BJ (cell line): ENCODE measurements at regions not wholly inside any gene's neighbourhood (a gene's known extent, or its start where the extent isn't known, plus 50 kb on each side); places are given as distances from the start of the nearest gene placed in this dataset.
A peak's percentile ranks its signal among the peaks of the same experiment; 100 is the strongest.

ENCODE experiments used
- CTCF ChIA-PET: fragments of 350-600 bp; formaldehyde crosslinking; extraction: SDS; loops from one replicate; lab custom pipeline; 2021; ENCODE audit warnings: antibody characterized with exemption, inconsistent platforms; lab: Yijun Ruan, JAX
- POLR2A ChIA-PET: fragments of 300-600 bp; sonication (Branson Sonifier 250); formaldehyde crosslinking; extraction: SDS; loops from one replicate; lab custom pipeline; 2021; ENCODE audit warnings: antibody characterized with exemption; lab: Charles Lee
- DNase-seq: peaks from one replicate; pipeline ENCODE4 v3.0.0-alpha.2; 2011; ENCODE audit warnings: low read depth
- H3K27me3 ChIP-seq: 2 replicates; pipeline ENCODE4 v1.6.0; 2011; ENCODE audit warnings: low read length; ENCODE audit not compliant: control insufficient read depth, insufficient read depth
- H3K36me3 ChIP-seq: 2 replicates; pipeline ENCODE4 v1.5.1; 2011; ENCODE audit warnings: low read length; ENCODE audit not compliant: control insufficient read depth, insufficient read depth
- H3K4me3 ChIP-seq: 2 replicates; pipeline ENCODE4 v1.5.1; 2011; ENCODE audit warnings: low read depth, mild to moderate bottlenecking, control low read depth, low read length
- TF ChIP-seq, protein P1 (sequence below): IDR thresholded peaks from 2 replicates; pipeline ENCODE4 v1.5.1; 2011; ENCODE audit warnings: low read depth, mild to moderate bottlenecking, control low read depth, inconsistent platforms, low read length, moderate library complexity; ENCODE audit not compliant: insufficient read depth

DNA sequence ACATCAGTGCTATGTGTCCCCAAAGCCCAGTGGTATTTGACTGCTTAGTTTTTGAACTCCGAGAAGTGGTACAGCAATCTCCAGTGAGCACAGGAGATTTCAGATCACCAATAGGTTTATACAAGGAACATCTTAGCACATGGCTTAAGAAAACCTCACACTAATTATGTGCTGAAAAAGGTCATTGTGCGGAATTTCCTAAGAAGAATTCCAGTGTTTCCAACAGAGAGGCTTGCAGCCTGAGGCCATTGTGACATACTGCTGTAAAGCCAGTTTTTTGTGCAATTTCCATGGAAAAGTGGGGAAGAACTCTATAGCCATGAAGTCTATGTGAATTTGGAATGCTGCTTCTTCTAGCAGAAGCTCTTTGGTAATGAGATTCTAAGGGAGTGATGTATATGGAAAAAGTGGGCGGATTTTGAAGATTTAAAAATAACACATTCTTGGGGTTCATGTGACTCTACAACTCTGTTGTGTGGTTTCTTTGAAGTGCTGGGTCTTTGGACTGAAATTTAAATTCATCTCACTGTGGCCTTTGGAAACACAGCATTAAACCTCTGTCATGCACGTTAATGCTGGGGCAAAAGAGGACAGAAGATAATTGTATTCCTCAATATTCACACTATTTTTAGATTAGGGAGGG lies 110.5 kb upstream of the CD180 start:
- Histone ChIP-seq H3K27me3 (no peaks in the 10 kb centered on the region), H3K36me3 (no peaks in the 10 kb centered on the region), H3K4me3 (no peak overlapping the region)
- POLR2A ChIA-PET, result no interaction called here
- DNase-seq, result peak; percentile 42
- TF ChIP-seq, protein P1, sequence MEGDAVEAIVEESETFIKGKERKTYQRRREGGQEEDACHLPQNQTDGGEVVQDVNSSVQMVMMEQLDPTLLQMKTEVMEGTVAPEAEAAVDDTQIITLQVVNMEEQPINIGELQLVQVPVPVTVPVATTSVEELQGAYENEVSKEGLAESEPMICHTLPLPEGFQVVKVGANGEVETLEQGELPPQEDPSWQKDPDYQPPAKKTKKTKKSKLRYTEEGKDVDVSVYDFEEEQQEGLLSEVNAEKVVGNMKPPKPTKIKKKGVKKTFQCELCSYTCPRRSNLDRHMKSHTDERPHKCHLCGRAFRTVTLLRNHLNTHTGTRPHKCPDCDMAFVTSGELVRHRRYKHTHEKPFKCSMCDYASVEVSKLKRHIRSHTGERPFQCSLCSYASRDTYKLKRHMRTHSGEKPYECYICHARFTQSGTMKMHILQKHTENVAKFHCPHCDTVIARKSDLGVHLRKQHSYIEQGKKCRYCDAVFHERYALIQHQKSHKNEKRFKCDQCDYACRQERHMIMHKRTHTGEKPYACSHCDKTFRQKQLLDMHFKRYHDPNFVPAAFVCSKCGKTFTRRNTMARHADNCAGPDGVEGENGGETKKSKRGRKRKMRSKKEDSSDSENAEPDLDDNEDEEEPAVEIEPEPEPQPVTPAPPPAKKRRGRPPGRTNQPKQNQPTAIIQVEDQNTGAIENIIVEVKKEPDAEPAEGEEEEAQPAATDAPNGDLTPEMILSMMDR, result no peak
- CTCF ChIA-PET, result interaction anchor here (0.7 kb wide), 1 partner anchor 15 kb away, joined by 4 read pairs; no protein-coding TSS in a partner anchor

DNA sequence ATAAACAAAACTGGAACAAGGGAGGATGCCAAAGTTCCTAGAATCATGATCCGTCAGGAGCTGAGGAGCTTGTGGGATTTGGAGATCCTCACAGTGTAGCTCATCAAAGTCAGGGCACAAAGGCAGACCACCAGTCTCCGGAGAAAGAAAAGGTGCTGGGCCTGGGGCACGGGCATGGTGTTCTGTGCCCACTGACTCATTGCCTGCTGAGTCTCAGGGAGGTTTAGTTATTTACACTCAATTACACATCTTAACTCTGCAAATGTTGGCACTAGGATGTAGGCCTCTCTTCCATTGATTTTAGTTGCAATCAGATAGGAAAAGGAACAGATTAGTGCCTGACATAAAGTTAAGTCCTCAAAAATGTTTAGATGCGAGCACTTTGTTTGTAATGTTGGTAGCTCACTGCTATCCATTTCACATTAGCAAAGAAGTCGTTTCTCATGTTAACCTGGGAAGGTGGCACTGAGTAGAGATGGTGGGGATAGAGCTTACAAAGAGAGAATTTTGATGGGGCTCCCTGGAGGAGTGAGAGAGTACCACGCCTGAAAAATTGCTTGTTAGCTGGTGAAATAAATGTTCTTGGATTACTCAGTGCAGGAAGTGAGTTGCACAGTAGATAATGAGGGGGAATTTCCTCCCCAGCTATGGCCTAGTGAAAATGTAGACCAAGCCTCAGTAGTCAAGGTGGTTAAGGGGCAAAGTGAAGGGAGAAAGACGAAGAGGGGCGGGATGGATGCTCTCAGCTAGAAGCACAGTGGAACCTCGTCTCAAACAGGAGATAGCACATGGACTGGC lies 109.5 kb upstream of the CD180 start:
- Histone ChIP-seq H3K27me3 (no peaks in the 10 kb centered on the region), H3K36me3 (no peaks in the 10 kb centered on the region), H3K4me3 (no peak overlapping the region)
- TF ChIP-seq, protein P1, result no peak
- ChIA-PET POLR2A (no interaction called here), CTCF (interaction anchor here (1.0 kb wide), 2 partner anchors 19 to 946 kb away, joined by 3 read pairs; no protein-coding TSS in a partner anchor)
- DNase-seq, result no peak

DNA sequence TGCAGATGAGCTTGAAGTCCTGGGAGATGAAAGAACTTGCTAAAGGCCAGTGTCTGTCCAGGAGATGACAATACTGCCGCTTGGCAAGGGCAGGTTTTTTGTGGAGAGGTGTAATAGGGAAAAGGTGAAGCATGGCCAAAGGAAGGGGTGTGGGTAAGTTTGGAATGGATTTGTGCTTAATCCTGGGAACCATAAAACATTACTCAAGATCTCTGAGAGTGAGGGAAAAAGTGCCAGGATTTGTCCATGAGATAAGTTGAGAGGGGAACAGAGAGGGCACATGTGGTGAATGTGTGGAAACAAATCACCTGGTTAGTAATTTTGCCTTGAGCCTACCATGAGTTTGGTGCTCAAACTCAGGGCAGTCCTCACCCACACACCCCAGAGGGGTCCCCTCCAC lies 108.8 kb upstream of the CD180 start:
- ChIA-PET POLR2A (interaction anchor here (0.6 kb wide), 1 partner anchor 1179 kb away, joined by 3 read pairs; no protein-coding TSS in a partner anchor), CTCF (interaction anchor here (1.0 to 1.3 kb wide), 5 partner anchors 13 to 947 kb away, joined by 3 to 5 read pairs (median 3); no protein-coding TSS in a partner anchor)
- TF ChIP-seq, protein P1, result no peak
- Histone ChIP-seq H3K36me3 (no peaks in the 10 kb centered on the region), H3K4me3 (no peak overlapping the region), H3K27me3 (no peaks in the 10 kb centered on the region)
- no peak for DNase-seq

DNA sequence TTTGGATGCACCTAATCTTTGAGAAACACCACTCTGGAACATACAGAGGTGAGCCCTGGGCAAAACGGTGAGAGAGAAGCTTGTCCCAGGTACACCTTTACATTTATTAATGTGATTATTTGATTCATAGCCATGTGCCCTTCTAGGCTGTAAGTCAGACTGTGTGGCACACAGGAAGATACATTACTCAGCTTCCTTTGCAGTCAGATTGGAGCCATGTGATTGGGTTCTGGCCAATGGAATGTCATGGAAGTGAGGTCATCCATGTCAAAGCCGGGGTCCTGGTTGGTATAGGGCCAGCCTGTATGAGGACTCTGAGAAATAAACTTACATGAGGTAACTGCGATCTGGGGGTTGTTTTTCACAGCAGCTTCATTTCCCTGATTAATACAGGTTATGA lies 106.8 kb upstream of the CD180 start:
- POLR2A ChIA-PET, result no interaction called here
- Histone ChIP-seq H3K36me3 (no peaks in the 10 kb centered on the region), H3K4me3 (no peak overlapping the region), H3K27me3 (no peaks in the 10 kb centered on the region)
- TF ChIP-seq, protein P1, result no peak
- no peak for DNase-seq
- CTCF ChIA-PET, result no interaction called here

DNA sequence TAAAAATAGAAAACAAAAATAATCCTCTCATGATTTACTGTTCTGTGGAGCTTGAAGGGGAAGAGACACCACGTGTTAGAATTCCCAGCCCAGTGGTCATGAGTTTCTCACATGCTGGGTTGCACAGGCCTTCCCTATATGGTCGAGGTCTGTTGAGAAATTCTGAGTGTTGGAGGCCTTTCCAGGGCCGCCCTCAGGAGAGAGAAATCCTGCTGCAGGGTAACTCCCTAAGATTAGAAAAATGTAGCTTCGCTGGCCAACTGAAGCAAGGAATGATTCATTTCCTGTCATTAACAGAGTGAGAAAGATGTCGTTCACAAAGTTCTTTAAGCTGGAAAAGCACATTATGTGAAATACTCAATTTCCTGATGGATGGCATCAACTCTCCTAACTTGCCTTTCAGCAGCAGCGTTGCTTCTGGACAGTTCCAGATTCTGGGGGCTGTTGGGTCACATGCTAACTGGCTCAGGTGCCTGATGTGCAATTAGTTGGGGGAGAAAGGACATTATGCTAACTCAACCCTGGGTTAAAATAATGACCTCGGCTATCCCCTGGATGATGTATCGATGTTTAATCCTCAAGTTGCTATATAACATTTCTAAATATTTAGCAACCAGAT lies 104.8 kb upstream of the CD180 start:
- peak; percentile 82 for DNase-seq
- POLR2A ChIA-PET, result interaction anchor here (0.6 kb wide), 1 partner anchor 102 kb away, joined by 3 read pairs; no protein-coding TSS in a partner anchor
- no peaks in the 10 kb centered on the region for H3K27me3 ChIP-seq
- H3K4me3 ChIP-seq, result no peak overlapping the region
- CTCF ChIA-PET, result interaction anchor here (0.6 to 0.7 kb wide), 2 partner anchors 55 to 60 kb away, joined by 3 read pairs; no protein-coding TSS in a partner anchor
- H3K36me3 ChIP-seq, result no peaks in the 10 kb centered on the region
- TF ChIP-seq, protein P1, result no peak
